ENCODE measurements at regions not wholly inside any gene's neighbourhood (a gene's known extent, or its start where the extent isn't known, plus 50 kb on each side); places are given as distances from the start of the nearest gene placed in this dataset.
"Not testable (repeated sequence)": the region's sequence is repeated elsewhere in the genome, so short reads cannot be mapped to it uniquely, and the experiment has no call there.

- TF ChIP-seq CTCF (conservative IDR thresholded peaks at IDR 0.05; ENCODE audit: low read depth, low read length); EZH2 (IDR thresholded peaks at IDR 0.05; ENCODE audit: low read length, unreplicated experiment): not testable (repeated sequence)
These were observed 1177.3 kb downstream of the TMEM121 start for GRCh38 chr14:106703651-106704050.
